ENCODE measurements at regions not wholly inside any gene's neighbourhood (a gene's known extent, or its start where the extent isn't known, plus 50 kb on each side); places are given as distances from the start of the nearest gene placed in this dataset.

DNA sequence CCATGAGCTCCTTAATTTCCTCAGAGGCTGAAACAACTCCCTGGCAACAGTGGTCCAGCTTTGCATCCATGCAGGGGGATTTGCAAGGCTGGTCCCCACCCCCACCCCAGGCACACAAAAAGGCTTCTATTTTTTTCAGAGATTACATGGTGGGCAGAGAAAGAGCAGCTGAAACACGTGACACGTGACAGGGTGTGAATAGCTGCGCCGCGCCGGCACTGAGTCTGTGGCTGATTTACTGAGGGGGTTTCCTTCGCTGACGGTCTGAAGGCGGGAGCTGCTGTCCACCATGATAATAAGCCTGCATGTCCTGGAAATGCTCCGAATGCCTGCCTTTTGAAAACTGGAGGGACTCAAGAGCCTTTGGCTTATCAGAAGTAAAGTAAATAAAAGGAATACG, 50.7 kb upstream of the APCDD1 start:
- Histone ChIP-seq H3K27ac (ENCODE audit: insufficient read length, low read depth, low read length) (no peak overlapping the region), H3K4ac (ENCODE audit: low read depth, low read length) (no peak overlapping the region), H3K18ac (ENCODE audit: insufficient read length, low read depth, low read length) (no peak overlapping the region), H3K9ac (ENCODE audit: extremely low read depth, insufficient read length, low read length) (no peak overlapping the region), H3T11ph (ENCODE audit: low read length) (no peak overlapping the region), H4K8ac (replicated peaks; ENCODE audit: insufficient read length, low read depth, low read length) (no peak overlapping the region), H3K23ac (ENCODE audit: insufficient read length, low read depth, low read length) (no peak overlapping the region), H2AFZ (ENCODE audit: low read length) (no peak overlapping the region), H3K14ac (ENCODE audit: insufficient read depth, low read length) (no peak overlapping the region), H4K5ac (ENCODE audit: insufficient read length, low read depth, low read length) (no peak overlapping the region), H3K23me2 (ENCODE audit: insufficient read length, low read depth, low read length, poor library complexity, severe bottlenecking) (no peaks in the 10 kb centered on the region), H2BK120ac (ENCODE audit: low read depth, low read length, poor library complexity, severe bottlenecking) (no peak overlapping the region), H2BK20ac (ENCODE audit: low read depth, low read length, poor library complexity, severe bottlenecking) (no peak overlapping the region), H3K4me1 (ENCODE audit: insufficient read depth, low read length) (peaks cover 6% of the 10 kb centered on the region; the same call in 1 of the 2 replicates), H3K79me2 (ENCODE audit: insufficient read depth, low read length) (no peaks in the 10 kb centered on the region), H3K4me2 (ENCODE audit: insufficient read depth, insufficient read length, low read length) (no peak overlapping the region), H3K9me3 (ENCODE audit: control insufficient read depth, low read depth, low read length) (no peaks in the 10 kb centered on the region), H2BK15ac (ENCODE audit: low read depth, low read length) (no peak overlapping the region), H2AK5ac (ENCODE audit: insufficient read length, low read length) (no peak overlapping the region), H4K20me1 (ENCODE audit: control insufficient read depth, insufficient read depth, insufficient read length) (no peaks in the 10 kb centered on the region), H4K91ac (ENCODE audit: insufficient read length, low read depth, low read length) (no peak overlapping the region), H3K79me1 (ENCODE audit: insufficient read depth, low read depth, low read length, poor library complexity, severe bottlenecking) (no peaks in the 10 kb centered on the region), H3K56ac (ENCODE audit: insufficient read length, low read depth, low read length) (no peak overlapping the region), H3K27me3 (ENCODE audit: insufficient read depth, low read length) (no peaks in the 10 kb centered on the region), H2BK5ac (ENCODE audit: insufficient read length, low read length) (no peak overlapping the region), H2BK12ac (ENCODE audit: insufficient read length, low read depth, low read length) (no peak overlapping the region)
- no peak for TF ChIP-seq CTCF (conservative IDR thresholded peaks at IDR 0.05)
- H3K4me1 Mint-ChIP-seq, result peaks cover 40 to 42% of the 10 kb centered on the region in 2 experiments
- DNase-seq, result no peak
- H3K27me3 Mint-ChIP-seq (ENCODE audit: low read depth), result peaks cover 7% of the 10 kb centered on the region
- WGBS (ENCODE audit: extremely low coverage, insufficient read length, low lambda C conversion rate), result no CpG with 5 or more reads among the region's 11 CpGs
- no peak overlapping the region; a peak in 1 of 5 replicates for H3K4me3 Mint-ChIP-seq
- H3K36me3 Mint-ChIP-seq (ENCODE audit: insufficient read depth in 1 of 3, low read depth in 3 of 3), result no peaks in the 10 kb centered on the region; a peak in 1 of 7 replicates
- H3K9me3 Mint-ChIP-seq, result no peaks in the 10 kb centered on the region
- no peak overlapping the region for H3K27ac Mint-ChIP-seq

Data from H9 (cell line).